GM12864 (cell line): ENCODE measurements at regions not wholly inside any gene's neighbourhood (a gene's known extent, or its start where the extent isn't known, plus 50 kb on each side); places are given as distances from the start of the nearest gene placed in this dataset.

ENCODE experiments used
- DNase-seq: peaks from one replicate; pipeline ENCODE4 v3.0.0-alpha.2; 2011; ENCODE audit warnings: low read depth
- H3K4me3 ChIP-seq: 2 replicates; pipeline ENCODE4 v1.5.1; 2011; ENCODE audit warnings: mild to moderate bottlenecking, low read depth, low read length, control low read depth
- CTCF ChIP-seq: IDR thresholded peaks from 2 replicates; pipeline ENCODE4 v1.5.1; 2011; ENCODE audit warnings: low read depth, mild to moderate bottlenecking, moderate library complexity, low read length, control low read depth, inconsistent platforms; ENCODE audit errors: missing control alignments

GRCh38 chr6:108766886-108767285 lies 81.3 kb upstream of the ARMC2 start:
- H3K4me3 ChIP-seq: no peak overlapping the region
- no peak for DNase-seq
- TF ChIP-seq CTCF: no peak

- no peak for TF ChIP-seq CTCF
- H3K4me3 ChIP-seq: no peak overlapping the region
- DNase-seq: no peak
Observed at GRCh38 chr6:108767418-108768165, 80.6 kb upstream of the ARMC2 start.

GRCh38 chr6:108768166-108768555 lies 80.1 kb upstream of the ARMC2 start:
- H3K4me3 ChIP-seq: no peak overlapping the region
- no peak for DNase-seq
- TF ChIP-seq CTCF: no peak

GRCh38 chr6:108768792-108769524 lies 79.3 kb upstream of the ARMC2 start:
- H3K4me3 ChIP-seq: no peak overlapping the region
- TF ChIP-seq CTCF: no peak
- DNase-seq: no peak

GRCh38 chr6:108771421-108771820 lies 76.8 kb upstream of the ARMC2 start:
- no peak for TF ChIP-seq CTCF
- no peak for DNase-seq

GRCh38 chr6:108774555-108774954 lies 73.7 kb upstream of the ARMC2 start:
- no peak for TF ChIP-seq CTCF
- no peak for DNase-seq
- no peak overlapping the region for H3K4me3 ChIP-seq

More at GRCh38 chr6:108771421-108771820, 76.8 kb upstream of the ARMC2 start:
- H3K4me3 ChIP-seq: no peak overlapping the region
